Stomach (tissue), 8 donors: ENCODE measurements at regions not wholly inside any gene's neighbourhood (a gene's known extent, or its start where the extent isn't known, plus 50 kb on each side); places are given as distances from the start of the nearest gene placed in this dataset.

Source experiments
- DNase-seq, 2 donors: peaks; one replicate each; pipeline versions ENCODE4 v3.0.0 to v3.0.0-alpha.2; 2013 to 2019
- H3K27ac ChIP-seq, 5 donors: fragments of 200-600 bp in 4 of 5; sonication (generic) in 4 of 5; one replicate each; pipeline ENCODE4 v1.5.1; 2013 to 2019; ENCODE audit warnings: mild to moderate bottlenecking in 1 of 5, moderate library complexity in 1 of 5
- H3K27me3 ChIP-seq, 3 donors: fragments of 200-600 bp; sonication (generic); one replicate each; pipeline ENCODE4 v1.5.1; 2017 to 2019; ENCODE audit warnings: mixed run types in 1 of 3
- H3K36me3 ChIP-seq, 4 donors: fragments of 200-600 bp; sonication (generic); 1 replicate in 3 of 4; 2 replicates in 1 of 4; pipeline ENCODE4 v1.5.1; 2016 to 2019
- H3K4me1 ChIP-seq, 4 donors: fragments of 200-600 bp; sonication (generic); one replicate each; pipeline ENCODE4 v1.5.1; 2016 to 2019
- H3K4me3 ChIP-seq, 4 donors: fragments of 200-600 bp; sonication (generic) in 3 of 4; one replicate each; pipeline ENCODE4 v1.5.1; 2016 to 2019; ENCODE audit warnings: mild to moderate bottlenecking in 1 of 4
- H3K9me3 ChIP-seq, 4 donors: fragments of 200-600 bp; sonication (generic); one replicate each; pipeline ENCODE4 v1.5.1; 2016 to 2019
- EP300 ChIP-seq: sonication (generic); formaldehyde crosslinking; IDR thresholded peaks from one replicate; pipeline ENCODE4 v1.6.1; 2017; ENCODE audit warnings: antibody characterized with exemption
- POLR2A ChIP-seq, 4 donors: fragments of 450-650 bp; IDR thresholded peaks; one replicate each; pipeline ENCODE4 v1.6.1; 2016; ENCODE audit warnings: antibody characterized with exemption in 4 of 4, control low read depth in 2 of 4, mild to moderate bottlenecking in 1 of 4, moderate library complexity in 1 of 4
- POLR2AphosphoS5 ChIP-seq, 3 donors: sonication (generic); formaldehyde crosslinking; IDR thresholded peaks; one replicate each; pipeline ENCODE4 v1.6.1; 2016; ENCODE audit warnings: antibody characterized with exemption in 3 of 3
- WGBS, 5 donors: extraction: QIAGEN DNeasy Blood & Tissue Kit in 3 of 5; methylation state at CpG; one replicate each; pipeline versions ENCODE4 v1.1.5 to v1.1.7; 2013 to 2018; 5-methylcytosine and 5-hydroxymethylcytosine counted together
- intact Hi-C: fragments of 100-400 bp; cut with DNase I; formaldehyde crosslinking; loops from one replicate; pipeline ENCODE4 v1.15.1; 2023; ENCODE audit warnings: low total_unique reads
- TF ChIP-seq, protein P1 (sequence below), 7 experiments: fragments of 450-650 bp in 4 of 7; fragments of 200-600 bp in 3 of 7; sonication (generic) in 3 of 7; IDR thresholded peaks; one replicate each; pipeline ENCODE4 v1.5.1; 2016 to 2019; ENCODE audit warnings: antibody characterized with exemption in 7 of 7, control low read depth in 2 of 7, mild to moderate bottlenecking in 1 of 7
- donor health status: healthy with polysubstance abuse.
- donor health status: Bipolar disorder and iron deficiency.
- donor health status: healthy.

DNA sequence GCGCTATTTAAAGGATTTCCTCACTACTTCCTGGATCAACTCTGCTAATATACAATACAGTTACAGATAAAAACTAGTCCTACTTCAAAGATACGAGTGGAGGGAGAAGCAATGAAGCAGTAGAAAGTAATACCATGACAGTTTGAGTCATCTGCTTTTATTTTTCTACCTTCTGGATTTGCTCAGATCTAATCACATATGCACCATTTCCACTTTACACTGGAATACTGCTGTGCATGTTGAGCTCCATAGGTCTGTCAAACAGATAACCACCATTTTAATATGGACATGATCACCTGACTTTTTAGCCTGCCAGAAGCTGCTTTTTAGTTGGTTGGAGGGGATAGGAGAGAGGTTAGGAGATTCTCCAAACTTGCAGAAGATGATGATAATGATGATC, 92.5 kb downstream of the MMUT start:
- 39 to 63% (median 52%) methylated on average over 2 of the region's 2 CpGs for WGBS, 5 donors
- Histone ChIP-seq H3K9me3 (peaks cover 5 to 12% (median 12%) of the 10 kb centered on the region in 4 donors), H3K36me3 (no peaks in the 10 kb centered on the region), H3K27me3 (no peaks in the 10 kb centered on the region), H3K27ac (no peak overlapping the region), H3K4me3 (no peak overlapping the region), H3K4me1 (no peaks in the 10 kb centered on the region)
- intact Hi-C loops, result no loop called here
- no peak for DNase-seq
- no peak for TF ChIP-seq EP300
- TF ChIP-seq POLR2AphosphoS5 (IDR thresholded peaks at IDR 0.05), result no peak
- no peak for TF ChIP-seq POLR2A (IDR thresholded peaks at IDR 0.05)
- TF ChIP-seq, protein P1, sequence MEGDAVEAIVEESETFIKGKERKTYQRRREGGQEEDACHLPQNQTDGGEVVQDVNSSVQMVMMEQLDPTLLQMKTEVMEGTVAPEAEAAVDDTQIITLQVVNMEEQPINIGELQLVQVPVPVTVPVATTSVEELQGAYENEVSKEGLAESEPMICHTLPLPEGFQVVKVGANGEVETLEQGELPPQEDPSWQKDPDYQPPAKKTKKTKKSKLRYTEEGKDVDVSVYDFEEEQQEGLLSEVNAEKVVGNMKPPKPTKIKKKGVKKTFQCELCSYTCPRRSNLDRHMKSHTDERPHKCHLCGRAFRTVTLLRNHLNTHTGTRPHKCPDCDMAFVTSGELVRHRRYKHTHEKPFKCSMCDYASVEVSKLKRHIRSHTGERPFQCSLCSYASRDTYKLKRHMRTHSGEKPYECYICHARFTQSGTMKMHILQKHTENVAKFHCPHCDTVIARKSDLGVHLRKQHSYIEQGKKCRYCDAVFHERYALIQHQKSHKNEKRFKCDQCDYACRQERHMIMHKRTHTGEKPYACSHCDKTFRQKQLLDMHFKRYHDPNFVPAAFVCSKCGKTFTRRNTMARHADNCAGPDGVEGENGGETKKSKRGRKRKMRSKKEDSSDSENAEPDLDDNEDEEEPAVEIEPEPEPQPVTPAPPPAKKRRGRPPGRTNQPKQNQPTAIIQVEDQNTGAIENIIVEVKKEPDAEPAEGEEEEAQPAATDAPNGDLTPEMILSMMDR (IDR thresholded peaks at IDR 0.05), result no peak

DNA sequence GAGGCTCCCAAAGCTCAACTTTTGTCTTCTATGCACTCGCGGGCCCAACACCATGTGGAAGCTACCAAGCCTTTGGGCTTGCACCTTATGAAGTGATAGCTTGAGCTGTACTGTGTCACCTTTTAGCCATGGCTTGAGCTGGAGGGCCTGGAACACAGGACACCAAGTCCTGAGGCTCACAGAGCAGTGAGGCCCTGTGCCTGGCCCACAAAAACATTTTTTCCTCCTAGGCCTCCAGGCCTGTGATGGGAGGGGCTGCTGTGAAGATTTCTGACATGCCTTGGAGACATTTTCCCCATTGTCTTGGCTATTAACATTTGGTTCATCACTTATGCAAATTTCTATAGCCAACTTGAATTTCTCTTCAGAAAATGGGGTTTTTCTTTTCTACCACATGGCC, 96.5 kb downstream of the MMUT start:
- H3K27ac ChIP-seq, result no peak overlapping the region
- 93 to 98% (median 96%) methylated on average over 2 of the region's 2 CpGs for WGBS, 5 donors
- H3K27me3 ChIP-seq, result no peaks in the 10 kb centered on the region
- no peak for DNase-seq
- intact Hi-C loops, result no loop called here
- H3K4me1 ChIP-seq, result no peaks in the 10 kb centered on the region
- TF ChIP-seq, protein P1 (IDR thresholded peaks at IDR 0.05), result no peak
- no peak overlapping the region for H3K4me3 ChIP-seq
- peaks cover 5 to 14% (median 12%) of the 10 kb centered on the region in 4 donors for H3K9me3 ChIP-seq
- no peaks in the 10 kb centered on the region for H3K36me3 ChIP-seq

DNA sequence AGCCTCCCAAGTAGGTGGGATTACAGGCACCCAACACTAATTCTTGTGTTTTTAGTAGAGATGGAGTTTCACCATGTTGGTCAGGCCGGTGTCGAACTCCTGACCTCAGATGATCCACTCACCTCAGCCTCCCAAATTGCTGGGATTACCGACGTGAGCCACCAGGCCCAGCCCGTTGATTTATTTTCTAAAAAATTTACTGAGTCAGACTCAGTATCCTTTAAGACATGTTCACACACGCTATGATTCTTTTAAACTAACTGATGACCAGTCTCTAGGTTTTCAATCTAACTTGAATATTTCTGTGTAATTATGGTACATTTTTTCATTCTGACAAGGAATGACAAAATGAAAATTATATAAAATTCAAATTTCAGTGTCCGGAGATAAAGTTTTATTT, 114.5 kb downstream of the MMUT start:
- H3K4me1 ChIP-seq, result no peaks in the 10 kb centered on the region
- no peaks in the 10 kb centered on the region for H3K27me3 ChIP-seq
- TF ChIP-seq POLR2A (IDR thresholded peaks at IDR 0.05) (no peak), POLR2AphosphoS5 (IDR thresholded peaks at IDR 0.05) (no peak), EP300 (no peak)
- TF ChIP-seq, protein P1 (IDR thresholded peaks at IDR 0.05), result no peak
- 83 to 94% (median 93%) methylated on average over 7 of the region's 7 CpGs for whole genome bisulfite sequencing, 5 donors
- no peak for DNase-seq
- intact Hi-C loops, result no loop called here
- H3K27ac ChIP-seq, result no peak overlapping the region
- no peak overlapping the region for H3K4me3 ChIP-seq
- H3K36me3 ChIP-seq, result no peaks in the 10 kb centered on the region
- peaks cover 0 to 6% (median 0%) of the 10 kb centered on the region in 4 donors for H3K9me3 ChIP-seq

DNA sequence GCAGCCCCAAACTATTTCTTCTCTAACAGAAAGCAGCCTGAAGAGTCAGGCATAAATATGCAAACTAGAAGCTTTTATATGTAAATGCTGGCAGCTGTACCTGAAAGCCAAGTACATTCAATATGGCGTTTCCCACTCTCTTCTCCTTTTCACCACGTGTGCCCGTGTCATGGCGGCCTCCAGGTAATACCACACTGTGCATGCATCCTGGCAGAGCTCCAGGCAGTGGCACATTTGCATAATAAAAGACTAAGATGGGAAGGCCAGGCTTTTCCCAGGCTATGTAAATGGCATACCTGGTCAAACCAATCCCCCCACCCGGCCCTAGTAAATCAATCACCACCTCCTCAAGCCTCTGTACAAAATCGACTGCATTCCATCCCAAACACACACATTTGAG, 120.6 kb downstream of the MMUT start:
- WGBS, 5 donors, result 47 to 68% (median 58%) methylated on average over 6 of the region's 6 CpGs
- H3K4me3 ChIP-seq, result no peak overlapping the region
- DNase-seq, result no peak
- no peaks in the 10 kb centered on the region for H3K4me1 ChIP-seq
- no peaks in the 10 kb centered on the region for H3K36me3 ChIP-seq
- intact Hi-C loops, result no loop called here
- H3K9me3 ChIP-seq, result no peaks in the 10 kb centered on the region
- TF ChIP-seq, protein P1 (IDR thresholded peaks at IDR 0.05), result no peak
- TF ChIP-seq POLR2AphosphoS5 (IDR thresholded peaks at IDR 0.05) (no peak), EP300 (no peak), POLR2A (IDR thresholded peaks at IDR 0.05) (no peak)
- no peaks in the 10 kb centered on the region for H3K27me3 ChIP-seq
- no peak overlapping the region for H3K27ac ChIP-seq
